AG09309 (cell line): ENCODE measurements at regions not wholly inside any gene's neighbourhood (a gene's known extent, or its start where the extent isn't known, plus 50 kb on each side); places are given as distances from the start of the nearest gene placed in this dataset.

Experiments used
- DNase-seq: peaks from one replicate; pipeline ENCODE4 v3.0.0-alpha.2; 2010; ENCODE audit warnings: low read depth
- H3K4me3 ChIP-seq: 2 replicates; pipeline ENCODE4 v1.5.1; 2011; ENCODE audit warnings: mild to moderate bottlenecking, low read depth, low read length, moderate library complexity; ENCODE audit not compliant: control insufficient read depth
- TF ChIP-seq, protein P1 (sequence below): IDR thresholded peaks from 2 replicates; pipeline ENCODE4 v1.5.1; 2011; ENCODE audit warnings: mild to moderate bottlenecking, low read depth, low read length, inconsistent platforms; ENCODE audit not compliant: insufficient read depth, control insufficient read depth; ENCODE audit errors: missing control alignments

DNA sequence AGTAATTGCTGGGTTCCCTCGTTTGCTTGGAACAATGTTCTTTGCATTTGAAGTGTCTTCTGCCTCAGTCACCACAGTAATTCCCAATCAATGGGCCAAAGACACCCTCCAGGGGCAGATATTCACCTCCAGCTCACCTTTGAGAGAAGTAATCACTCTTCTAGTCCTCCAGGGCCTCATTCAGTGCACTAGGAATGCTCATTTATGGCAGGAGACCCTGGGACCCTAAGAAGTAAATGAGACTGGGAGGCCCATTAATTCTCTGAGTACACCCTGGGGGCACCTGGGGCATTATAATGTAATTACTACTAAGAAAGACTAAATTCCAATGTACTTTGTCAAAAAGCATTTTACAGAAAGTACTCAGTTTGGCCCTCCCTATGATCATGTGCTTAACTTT, 158.2 kb upstream of the XYLT1 start:
- H3K4me3 ChIP-seq: no peak overlapping the region
- TF ChIP-seq, protein P1, sequence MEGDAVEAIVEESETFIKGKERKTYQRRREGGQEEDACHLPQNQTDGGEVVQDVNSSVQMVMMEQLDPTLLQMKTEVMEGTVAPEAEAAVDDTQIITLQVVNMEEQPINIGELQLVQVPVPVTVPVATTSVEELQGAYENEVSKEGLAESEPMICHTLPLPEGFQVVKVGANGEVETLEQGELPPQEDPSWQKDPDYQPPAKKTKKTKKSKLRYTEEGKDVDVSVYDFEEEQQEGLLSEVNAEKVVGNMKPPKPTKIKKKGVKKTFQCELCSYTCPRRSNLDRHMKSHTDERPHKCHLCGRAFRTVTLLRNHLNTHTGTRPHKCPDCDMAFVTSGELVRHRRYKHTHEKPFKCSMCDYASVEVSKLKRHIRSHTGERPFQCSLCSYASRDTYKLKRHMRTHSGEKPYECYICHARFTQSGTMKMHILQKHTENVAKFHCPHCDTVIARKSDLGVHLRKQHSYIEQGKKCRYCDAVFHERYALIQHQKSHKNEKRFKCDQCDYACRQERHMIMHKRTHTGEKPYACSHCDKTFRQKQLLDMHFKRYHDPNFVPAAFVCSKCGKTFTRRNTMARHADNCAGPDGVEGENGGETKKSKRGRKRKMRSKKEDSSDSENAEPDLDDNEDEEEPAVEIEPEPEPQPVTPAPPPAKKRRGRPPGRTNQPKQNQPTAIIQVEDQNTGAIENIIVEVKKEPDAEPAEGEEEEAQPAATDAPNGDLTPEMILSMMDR: no peak
- no peak for DNase-seq

DNA sequence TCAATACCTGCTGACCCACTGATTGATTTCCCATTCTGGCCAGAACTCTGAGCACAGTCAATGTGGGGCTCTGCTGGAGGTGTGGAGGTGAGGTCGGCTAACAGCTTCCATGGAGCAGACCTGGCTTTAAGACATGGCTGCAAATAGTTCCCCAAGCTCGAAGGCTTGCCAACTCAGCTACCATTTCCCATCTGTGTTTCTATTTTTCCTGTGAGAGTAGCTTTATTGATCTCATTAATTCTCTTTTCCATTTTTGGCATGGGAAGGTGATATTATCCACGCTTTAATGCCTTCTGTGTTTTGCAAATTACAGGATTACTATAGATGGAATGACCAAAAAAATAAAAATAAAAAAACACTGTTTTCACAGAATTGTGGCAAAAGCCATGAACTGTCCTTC, 151.6 kb upstream of the XYLT1 start:
- DNase-seq: no peak
- H3K4me3 ChIP-seq: no peak overlapping the region
- TF ChIP-seq, protein P1: no peak

DNA sequence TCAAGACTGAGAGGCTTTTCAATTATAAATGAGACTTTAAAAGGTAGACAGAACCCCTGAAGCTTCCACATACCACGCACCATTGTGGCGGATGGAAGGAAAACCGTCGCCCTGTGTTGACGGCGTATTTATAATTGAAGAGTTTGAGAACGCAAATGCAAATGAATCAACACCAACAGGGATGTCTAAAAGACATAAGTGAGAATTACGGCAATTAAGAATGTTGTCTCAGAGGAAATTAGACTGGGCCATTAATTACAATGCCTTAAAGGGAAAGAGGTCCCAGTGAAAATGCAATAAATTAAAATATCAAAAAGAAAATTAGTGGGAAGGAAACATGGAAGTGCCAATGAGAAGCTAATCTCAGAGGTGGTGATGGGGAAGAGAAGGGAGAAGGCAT, 148.5 kb upstream of the XYLT1 start:
- TF ChIP-seq, protein P1: no peak
- no peak overlapping the region for H3K4me3 ChIP-seq
- no peak for DNase-seq

DNA sequence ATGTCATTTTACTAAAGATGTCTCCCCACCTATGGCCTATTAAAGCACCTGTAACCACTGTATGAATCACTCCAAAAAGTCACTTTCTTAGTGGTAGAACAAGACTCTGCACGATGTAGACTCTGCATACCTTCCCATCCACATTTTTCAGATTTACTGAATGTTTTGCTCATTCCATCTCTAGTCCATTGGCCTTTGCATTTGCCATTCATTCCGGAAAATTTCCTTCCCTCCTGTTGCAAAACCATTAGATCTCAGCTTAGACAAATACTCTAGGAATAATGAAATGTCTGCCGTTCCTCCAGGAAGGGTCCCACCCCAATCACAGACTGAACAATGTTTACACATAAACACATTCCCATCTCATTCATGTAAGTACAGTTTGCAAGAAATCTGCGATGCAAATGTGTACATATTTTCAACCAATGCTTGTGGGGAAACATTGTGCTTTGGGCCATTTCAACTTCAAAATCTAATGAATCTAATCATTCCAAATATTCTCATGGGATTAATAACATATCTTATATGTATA, 146.3 kb upstream of the XYLT1 start:
- TF ChIP-seq, protein P1: no peak
- DNase-seq: no peak

DNA sequence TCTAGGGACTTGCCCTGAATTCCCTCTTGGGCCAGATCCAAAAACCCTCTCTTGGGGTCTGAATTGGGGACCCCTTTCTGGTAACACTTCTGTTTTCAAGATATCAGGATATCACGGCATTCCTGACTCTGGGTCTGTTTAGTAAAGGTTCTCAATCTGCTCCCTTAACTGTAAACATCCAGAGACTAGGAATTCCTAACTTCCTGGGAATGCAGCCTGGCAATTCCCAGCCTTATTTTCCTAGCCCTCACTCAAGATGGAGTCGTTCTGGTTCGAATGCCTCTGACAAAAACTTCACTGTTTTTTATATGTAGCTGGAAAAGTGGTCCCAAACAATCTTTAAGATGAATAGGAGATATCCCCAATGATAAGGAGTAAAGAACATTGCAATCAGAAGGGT, 141.6 kb upstream of the XYLT1 start:
- DNase-seq: no peak
- TF ChIP-seq, protein P1: no peak
- H3K4me3 ChIP-seq: no peak overlapping the region

More for the DNA sequence above, 146.3 kb upstream of the XYLT1 start:
- no peak overlapping the region for H3K4me3 ChIP-seq

DNA sequence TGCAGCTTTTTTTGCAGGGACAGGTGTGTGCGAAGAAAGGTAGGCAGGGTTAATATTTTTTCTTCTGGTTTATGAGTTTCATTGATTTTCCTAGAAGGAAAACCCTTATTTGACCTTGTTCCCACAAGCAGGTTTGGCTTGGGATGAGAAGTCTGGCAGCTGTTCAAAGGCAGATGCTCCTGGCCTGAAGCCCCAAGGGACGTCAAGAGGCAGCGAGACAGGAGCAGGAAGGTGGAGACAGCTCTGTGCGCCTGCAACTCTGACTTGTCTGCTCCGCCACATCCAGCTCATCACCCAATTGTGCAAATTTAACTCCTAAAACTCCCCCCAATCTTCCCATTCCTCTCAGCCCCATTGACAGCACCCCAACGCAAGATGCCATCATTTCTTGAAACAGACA, 136.8 kb upstream of the XYLT1 start:
- no peak for DNase-seq
- TF ChIP-seq, protein P1: no peak
- H3K4me3 ChIP-seq: no peak overlapping the region

DNA sequence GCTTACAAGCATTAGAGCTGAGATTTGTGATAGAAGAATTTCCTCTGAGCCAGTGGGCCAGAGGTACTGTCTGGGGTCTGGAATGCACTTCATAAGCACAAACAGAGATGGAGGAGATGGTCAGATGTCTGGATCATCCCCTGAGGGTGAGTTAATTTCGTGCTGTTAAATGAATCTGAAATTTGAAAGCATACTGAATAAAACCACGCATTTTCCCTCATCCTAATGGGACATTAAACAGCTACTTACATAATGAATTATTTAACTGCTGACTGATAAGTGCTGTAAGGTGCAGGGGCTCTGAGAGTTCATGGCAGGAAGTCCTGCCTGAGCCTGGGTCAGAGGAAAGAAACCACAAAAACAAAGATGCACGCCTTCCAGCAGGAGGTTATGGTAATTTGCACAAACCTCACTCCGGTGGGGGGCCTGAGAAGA, 136.3 kb upstream of the XYLT1 start:
- TF ChIP-seq, protein P1: no peak
- H3K4me3 ChIP-seq: no peak overlapping the region
- DNase-seq: no peak
